ENCODE measurements at regions not wholly inside any gene's neighbourhood (a gene's known extent, or its start where the extent isn't known, plus 50 kb on each side); places are given as distances from the start of the nearest gene placed in this dataset.
"Not testable (repeated sequence)": the region's sequence is repeated elsewhere in the genome, so short reads cannot be mapped to it uniquely, and the experiment has no call there.

- Mint-ChIP-seq H3K4me1 (no peaks in the 10 kb centered on the region), H3K4me3 (no peak overlapping the region), H3K27me3 (ENCODE audit: low read depth in 3 of 3) (peaks cover 0 to 1% (median 0%) of the 10 kb centered on the region in 3 donors), H3K27ac (no peak overlapping the region), H3K9me3 (peaks cover 5 to 26% (median 17%) of the 10 kb centered on the region in 6 donors), H3K36me3 (no peaks in the 10 kb centered on the region)
- DNase-seq = no peak
Observed at GRCh38 chr12:38501991-38502390, 185.4 kb downstream of the ALG10B start.

GRCh38 chr12:38502415-38502814 is 185.8 kb downstream of the ALG10B start:
- Mint-ChIP-seq H3K9me3 (peaks cover 5 to 29% (median 15%) of the 10 kb centered on the region in 6 donors), H3K4me3 (no peak overlapping the region)
- no peak for DNase-seq

GRCh38 chr12:38507839-38508238 is 191.3 kb downstream of the ALG10B start:
- H3K27ac Mint-ChIP-seq = no peak overlapping the region
- no peaks in the 10 kb centered on the region for H3K4me1 Mint-ChIP-seq
- H3K27me3 Mint-ChIP-seq (ENCODE audit: low read depth in 3 of 3) = peaks cover 0 to 2% (median 1%) of the 10 kb centered on the region in 3 donors
- peaks cover 0 to 3% (median 0%) of the 10 kb centered on the region in 3 donors for H3K36me3 Mint-ChIP-seq
- DNase-seq = no peak
- no peak overlapping the region for H3K4me3 Mint-ChIP-seq
- H3K9me3 Mint-ChIP-seq = peaks cover 16 to 49% (median 34%) of the 10 kb centered on the region in 6 donors

More at GRCh38 chr12:38502415-38502814, 185.8 kb downstream of the ALG10B start:
- no peaks in the 10 kb centered on the region for H3K4me1 Mint-ChIP-seq
- no peak overlapping the region for H3K27ac Mint-ChIP-seq
- H3K27me3 Mint-ChIP-seq (ENCODE audit: low read depth in 3 of 3) = peaks cover 0 to 1% (median 0%) of the 10 kb centered on the region in 3 donors
- H3K36me3 Mint-ChIP-seq = no peaks in the 10 kb centered on the region

GRCh38 chr12:38508246-38508645 is 191.7 kb downstream of the ALG10B start:
- H3K36me3 Mint-ChIP-seq = peaks cover 0 to 3% (median 0%) of the 10 kb centered on the region in 3 donors
- no peak overlapping the region for H3K4me3 Mint-ChIP-seq
- H3K4me1 Mint-ChIP-seq = no peaks in the 10 kb centered on the region
- peaks cover 16 to 50% (median 36%) of the 10 kb centered on the region in 6 donors for H3K9me3 Mint-ChIP-seq
- H3K27me3 Mint-ChIP-seq (ENCODE audit: low read depth in 3 of 3) = peaks cover 0 to 2% (median 1%) of the 10 kb centered on the region in 3 donors
- no peak overlapping the region for H3K27ac Mint-ChIP-seq
- no peak for DNase-seq

GRCh38 chr12:38515912-38516311 is 199.3 kb downstream of the ALG10B start:
- H3K36me3 Mint-ChIP-seq = peaks cover 0 to 3% (median 0%) of the 10 kb centered on the region in 3 donors
- H3K27ac Mint-ChIP-seq = no peak overlapping the region

GRCh38 chr12:38516418-38516817 is 199.8 kb downstream of the ALG10B start:
- H3K4me1 Mint-ChIP-seq = no peaks in the 10 kb centered on the region
- H3K4me3 Mint-ChIP-seq = no peak overlapping the region
- peaks cover 8 to 21% (median 14%) of the 10 kb centered on the region in 6 donors for H3K9me3 Mint-ChIP-seq
- peaks cover 0 to 3% (median 0%) of the 10 kb centered on the region in 3 donors for H3K36me3 Mint-ChIP-seq
- no peak overlapping the region for H3K27ac Mint-ChIP-seq
- no peaks in the 10 kb centered on the region for H3K27me3 Mint-ChIP-seq (ENCODE audit: low read depth in 3 of 3)
- no peak for DNase-seq

More at GRCh38 chr12:38515912-38516311, 199.3 kb downstream of the ALG10B start:
- no peaks in the 10 kb centered on the region for H3K4me1 Mint-ChIP-seq
- no peaks in the 10 kb centered on the region for H3K27me3 Mint-ChIP-seq (ENCODE audit: low read depth in 3 of 3)
- peaks cover 7 to 26% (median 18%) of the 10 kb centered on the region in 6 donors for H3K9me3 Mint-ChIP-seq
- H3K4me3 Mint-ChIP-seq = no peak overlapping the region
- DNase-seq = no peak

GRCh38 chr12:38523920-38524319 is 207.3 kb downstream of the ALG10B start:
- Mint-ChIP-seq H3K9me3 (peaks cover 5 to 37% (median 11%) of the 10 kb centered on the region in 6 donors), H3K4me3 (no peak overlapping the region), H3K27me3 (ENCODE audit: low read depth in 3 of 3) (no peaks in the 10 kb centered on the region), H3K4me1 (no peaks in the 10 kb centered on the region), H3K36me3 (no peaks in the 10 kb centered on the region), H3K27ac (no peak overlapping the region)
- DNase-seq = no peak

- Mint-ChIP-seq H3K9me3 (peaks cover 2 to 31% (median 11%) of the 10 kb centered on the region in 6 donors), H3K36me3 (no peaks in the 10 kb centered on the region), H3K4me3 (no peak overlapping the region), H3K27ac (no peak overlapping the region), H3K27me3 (ENCODE audit: low read depth in 3 of 3) (no peaks in the 10 kb centered on the region), H3K4me1 (no peaks in the 10 kb centered on the region)
- no peak for DNase-seq
Observed at GRCh38 chr12:38527631-38528030, 211.1 kb downstream of the ALG10B start.

- peaks cover 0 to 34% (median 13%) of the 10 kb centered on the region in 6 donors for H3K9me3 Mint-ChIP-seq
- H3K27ac Mint-ChIP-seq = no peak overlapping the region
- DNase-seq = no peak
- H3K36me3 Mint-ChIP-seq = no peaks in the 10 kb centered on the region
- no peak overlapping the region for H3K4me3 Mint-ChIP-seq
- H3K4me1 Mint-ChIP-seq = no peaks in the 10 kb centered on the region
- no peaks in the 10 kb centered on the region for H3K27me3 Mint-ChIP-seq (ENCODE audit: low read depth in 3 of 3)
Observed at GRCh38 chr12:38528527-38528926, 212.0 kb downstream of the ALG10B start.

- not testable (repeated sequence) for H3K4me1 Mint-ChIP-seq; H3K27me3 Mint-ChIP-seq (ENCODE audit: low read depth in 3 of 3); H3K36me3 Mint-ChIP-seq; H3K27ac Mint-ChIP-seq; DNase-seq; H3K4me3 Mint-ChIP-seq
- H3K9me3 Mint-ChIP-seq = peaks cover 0 to 36% (median 19%) of the 10 kb centered on the region in 6 donors
Observed at GRCh38 chr12:38529281-38529680, 212.7 kb downstream of the ALG10B start.

GRCh38 chr12:38538319-38538718 is 221.7 kb downstream of the ALG10B start:
- H3K36me3 Mint-ChIP-seq = no peaks in the 10 kb centered on the region

GRCh38 chr12:38540156-38540555 is 223.6 kb downstream of the ALG10B start:
- Mint-ChIP-seq H3K4me3 (no peak overlapping the region), H3K9me3 (peaks cover 9 to 45% (median 21%) of the 10 kb centered on the region in 6 donors), H3K36me3 (no peaks in the 10 kb centered on the region), H3K27me3 (ENCODE audit: low read depth in 3 of 3) (peaks cover 0 to 1% (median 1%) of the 10 kb centered on the region in 3 donors), H3K27ac (no peak overlapping the region), H3K4me1 (no peaks in the 10 kb centered on the region)
- no peak for DNase-seq

More at GRCh38 chr12:38538319-38538718, 221.7 kb downstream of the ALG10B start:
- H3K27ac Mint-ChIP-seq = no peak overlapping the region
- peaks cover 0 to 3% (median 1%) of the 10 kb centered on the region in 3 donors for H3K27me3 Mint-ChIP-seq (ENCODE audit: low read depth in 3 of 3)
- no peak for DNase-seq
- H3K4me1 Mint-ChIP-seq = no peaks in the 10 kb centered on the region
- H3K4me3 Mint-ChIP-seq = no peak overlapping the region
- peaks cover 9 to 55% (median 29%) of the 10 kb centered on the region in 6 donors for H3K9me3 Mint-ChIP-seq

GRCh38 chr12:38541849-38542248 is 225.3 kb downstream of the ALG10B start:
- H3K36me3 Mint-ChIP-seq = no peaks in the 10 kb centered on the region
- H3K9me3 Mint-ChIP-seq = peaks cover 4 to 40% (median 17%) of the 10 kb centered on the region in 6 donors
- no peak overlapping the region for H3K27ac Mint-ChIP-seq
- DNase-seq = no peak
- H3K4me1 Mint-ChIP-seq = no peaks in the 10 kb centered on the region
- H3K27me3 Mint-ChIP-seq (ENCODE audit: low read depth in 3 of 3) = peaks cover 0 to 1% (median 1%) of the 10 kb centered on the region in 3 donors
- no peak overlapping the region for H3K4me3 Mint-ChIP-seq

GRCh38 chr12:38543151-38543550 is 226.6 kb downstream of the ALG10B start:
- Mint-ChIP-seq H3K36me3 (no peaks in the 10 kb centered on the region), H3K4me3 (no peak overlapping the region), H3K27me3 (ENCODE audit: low read depth in 3 of 3) (peaks cover 0 to 1% (median 1%) of the 10 kb centered on the region in 3 donors), H3K4me1 (no peaks in the 10 kb centered on the region), H3K9me3 (peaks cover 5 to 46% (median 20%) of the 10 kb centered on the region in 6 donors), H3K27ac (no peak overlapping the region)
- DNase-seq = no peak
